ENCODE measurements at regions not wholly inside any gene's neighbourhood (a gene's known extent, or its start where the extent isn't known, plus 50 kb on each side); places are given as distances from the start of the nearest gene placed in this dataset.
"Not testable (repeated sequence)": the region's sequence is repeated elsewhere in the genome, so short reads cannot be mapped to it uniquely, and the experiment has no call there.

- DNase-seq, result no peak
These were observed 696.7 kb upstream of the TBX3 start for GRCh38 chr12:115380546-115381120.

GRCh38 chr12:115378291-115378690 is 694.3 kb upstream of the TBX3 start:
- no peak for DNase-seq

GRCh38 chr12:115377779-115378178 is 693.8 kb upstream of the TBX3 start:
- no peak for DNase-seq

- no peak for DNase-seq
These were observed 693.3 kb upstream of the TBX3 start for GRCh38 chr12:115377230-115377629.

GRCh38 chr12:115375186-115375991 is 691.4 kb upstream of the TBX3 start:
- no peak for DNase-seq

- DNase-seq, result no peak
These were observed 690.7 kb upstream of the TBX3 start for GRCh38 chr12:115374480-115375185.

- no peak for DNase-seq
These were observed 687.7 kb upstream of the TBX3 start for GRCh38 chr12:115371711-115372110.

- no peak for DNase-seq
These were observed 686.7 kb upstream of the TBX3 start for GRCh38 chr12:115370650-115371049.

- DNase-seq, result no peak
These were observed 686.2 kb upstream of the TBX3 start for GRCh38 chr12:115370207-115370606.

- not testable (repeated sequence) for DNase-seq
These were observed 682.3 kb upstream of the TBX3 start for GRCh38 chr12:115366277-115366676.

- not testable (repeated sequence) for DNase-seq
These were observed 681.8 kb upstream of the TBX3 start for GRCh38 chr12:115365765-115366164.

GRCh38 chr12:115364921-115365320 is 680.9 kb upstream of the TBX3 start:
- DNase-seq, result no peak

GRCh38 chr12:115362339-115362976 is 678.5 kb upstream of the TBX3 start:
- no peak for DNase-seq

- no peak for DNase-seq
These were observed 673.7 kb upstream of the TBX3 start for GRCh38 chr12:115357681-115358080.

- no peak for DNase-seq
These were observed 671.3 kb upstream of the TBX3 start for GRCh38 chr12:115355301-115355700.

GRCh38 chr12:115354007-115354890 is 670.3 kb upstream of the TBX3 start:
- DNase-seq, result no peak

GRCh38 chr12:115353467-115353866 is 669.5 kb upstream of the TBX3 start:
- DNase-seq, result no peak

- DNase-seq, result no peak
These were observed 667.6 kb upstream of the TBX3 start for GRCh38 chr12:115351514-115352077.

- DNase-seq, result no peak
These were observed 665.7 kb upstream of the TBX3 start for GRCh38 chr12:115349711-115350110.

GRCh38 chr12:115348301-115348700 is 664.3 kb upstream of the TBX3 start:
- DNase-seq, result no peak

GRCh38 chr12:115343601-115344000 is 659.6 kb upstream of the TBX3 start:
- DNase-seq, result no peak

GRCh38 chr12:115343008-115343407 is 659.0 kb upstream of the TBX3 start:
- DNase-seq, result no peak
